KBM-7 (cell line): ENCODE measurements at regions not wholly inside any gene's neighbourhood (a gene's known extent, or its start where the extent isn't known, plus 50 kb on each side); places are given as distances from the start of the nearest gene placed in this dataset.
"Not testable (repeated sequence)": the region's sequence is repeated elsewhere in the genome, so short reads cannot be mapped to it uniquely, and the experiment has no call there.

ENCODE experiments used
- DNase-seq: peaks from one replicate; pipeline ENCODE4 v3.0.0-alpha.2; 2015
- in situ Hi-C: fragments of 300-500 bp; cut with MboI; formaldehyde crosslinking; loops from 2 replicates; pipeline ENCODE4 v1.14.3; 2020; ENCODE audit warnings: low sequenced_read_pairs, low pct_unique_long_range_greater_than_20kb, mixed read lengths

GRCh38 chr10:80697926-80698325 is 160.2 kb downstream of the SH2D4B start:
- in situ Hi-C loops, result no loop called here
- no peak for DNase-seq

- peak; percentile 65 for DNase-seq
These were observed 161.9 kb downstream of the SH2D4B start for GRCh38 chr10:80699602-80700039.

GRCh38 chr10:80700252-80700651 is 162.6 kb downstream of the SH2D4B start:
- in situ Hi-C loops, result no loop called here
- DNase-seq, result no peak

More at GRCh38 chr10:80699602-80700039, 161.9 kb downstream of the SH2D4B start:
- in situ Hi-C loops, result no loop called here

- in situ Hi-C loops, result no loop called here
- no peak for DNase-seq
These were observed 163.2 kb downstream of the SH2D4B start for GRCh38 chr10:80700760-80701444.

- no peak for DNase-seq
- in situ Hi-C loops, result no loop called here
These were observed 164.0 kb downstream of the SH2D4B start for GRCh38 chr10:80701706-80702105.

GRCh38 chr10:80702143-80702542 is 164.4 kb downstream of the SH2D4B start:
- peak; percentile 4 for DNase-seq
- in situ Hi-C loops, result no loop called here

- no peak for DNase-seq
- in situ Hi-C loops, result no loop called here
These were observed 168.2 kb downstream of the SH2D4B start for GRCh38 chr10:80705899-80706298.

GRCh38 chr10:80708185-80708584 is 170.5 kb downstream of the SH2D4B start:
- no peak for DNase-seq
- in situ Hi-C loops, result no loop called here

GRCh38 chr10:80708808-80709207 is 171.1 kb downstream of the SH2D4B start:
- DNase-seq, result no peak
- in situ Hi-C loops, result no loop called here

GRCh38 chr10:80709866-80710265 is 172.2 kb downstream of the SH2D4B start:
- in situ Hi-C loops, result no loop called here

GRCh38 chr10:80713398-80713928 is 175.8 kb downstream of the SH2D4B start:
- in situ Hi-C loops, result no loop called here
- DNase-seq, result no peak

More at GRCh38 chr10:80709866-80710265, 172.2 kb downstream of the SH2D4B start:
- no peak for DNase-seq

GRCh38 chr10:80714566-80714965 is 176.9 kb downstream of the SH2D4B start:
- DNase-seq, result no peak
- in situ Hi-C loops, result no loop called here

- in situ Hi-C loops, result no loop called here
These were observed 180.3 kb downstream of the SH2D4B start for GRCh38 chr10:80718024-80718423.

GRCh38 chr10:80719935-80720334 is 182.2 kb downstream of the SH2D4B start:
- no peak for DNase-seq
- in situ Hi-C loops, result no loop called here

More at GRCh38 chr10:80718024-80718423, 180.3 kb downstream of the SH2D4B start:
- no peak for DNase-seq

- in situ Hi-C loops, result no loop called here
- DNase-seq, result no peak
These were observed 182.8 kb downstream of the SH2D4B start for GRCh38 chr10:80720549-80720948.

- DNase-seq, in situ Hi-C loops: not testable (repeated sequence)
These were observed 190.7 kb downstream of the SH2D4B start for GRCh38 chr10:80728354-80728753.

GRCh38 chr10:80729896-80730295 is 192.2 kb downstream of the SH2D4B start:
- in situ Hi-C loops, result no loop called here
- DNase-seq, result no peak

GRCh38 chr10:80730522-80730921 is 192.8 kb downstream of the SH2D4B start:
- no peak for DNase-seq
- in situ Hi-C loops, result no loop called here

GRCh38 chr10:80734589-80734988 is 196.9 kb downstream of the SH2D4B start:
- in situ Hi-C loops, result no loop called here
- DNase-seq, result no peak

GRCh38 chr10:80737209-80737608 is 199.5 kb downstream of the SH2D4B start:
- in situ Hi-C loops, result no loop called here
- DNase-seq, result no peak

GRCh38 chr10:80739328-80739727 is 201.6 kb downstream of the SH2D4B start:
- in situ Hi-C loops, result no loop called here
- no peak for DNase-seq
